GM12878 (cell line): ENCODE measurements at regions not wholly inside any gene's neighbourhood (a gene's known extent, or its start where the extent isn't known, plus 50 kb on each side); places are given as distances from the start of the nearest gene placed in this dataset.

Experiments
- ATAC-seq: fragments of 200-7000 bp; cut with Tn5 transposase; 3 replicates; pipeline ENCODE4 v1.9.1; 2020; ENCODE audit warnings: mild to moderate bottlenecking, moderate library complexity
- BruUV-seq: library from RNA; stranded (reverse); fragments of 400-500 nt; replicated peaks from 2 replicates; lab custom pipeline; 2021; lab: Mats Ljungman, UMichigan
- CTCF ChIA-PET: fragments of 300-600 bp; sonication (Branson Sonifier 250); formaldehyde crosslinking; extraction: SDS; loops from one replicate; lab custom pipeline; 2021; ENCODE audit warnings: inconsistent platforms; lab: Yijun Ruan, JAX
- POLR2A ChIA-PET: fragments of 350-600 bp; formaldehyde crosslinking; extraction: SDS; loops from one replicate; lab custom pipeline; 2021; ENCODE audit warnings: inconsistent platforms; lab: Charles Lee
- RAD21 ChIA-PET: fragments of 300-600 bp; sonication (Branson Sonifier 250); formaldehyde crosslinking; loops from one replicate; lab custom pipeline; 2023; ENCODE audit warnings: antibody characterized with exemption; ENCODE audit not compliant: unreplicated experiment; lab: Charles Lee
- SMC1A ChIA-PET: fragments of 300-600 bp; sonication (Branson Sonifier 250); formaldehyde crosslinking; loops from one replicate; lab custom pipeline; 2023; ENCODE audit not compliant: unreplicated experiment, uncharacterized antibody; lab: Charles Lee
- DNase-seq: peaks from one replicate; pipeline ENCODE4 v3.0.0-alpha.2; 2011; ENCODE audit warnings: low read depth, low spot score
- FAIRE-seq: peaks from 3 replicates; lab custom pipeline; 2011; peaks lifted over from hg19 to GRCh38; lab: Jason Lieb, UNC
- H2AFZ ChIP-seq: 2 replicates; pipeline ENCODE4 v1.6.0; 2011; ENCODE audit warnings: low read depth, low read length, control low read depth; ENCODE audit not compliant: control insufficient read depth
- H3K27ac ChIP-seq: 2 replicates; pipeline ENCODE4 v1.5.1; 2011; ENCODE audit warnings: control low read depth; ENCODE audit not compliant: control insufficient read depth, insufficient read depth
- H3K27me3 ChIP-seq, 2 experiments: replicated peaks in 1 of 2; 2 replicates each; pipeline versions ENCODE4 v1.6.0 to v1.6.1; 2011; ENCODE audit warnings: low read length in 1 of 2; ENCODE audit not compliant: control insufficient read depth in 2 of 2, insufficient read depth in 2 of 2
- H3K36me3 ChIP-seq, 2 experiments: 2 replicates each; pipeline ENCODE4 v1.5.1; 2011; ENCODE audit warnings: low read length in 1 of 2; ENCODE audit not compliant: control insufficient read depth in 2 of 2, insufficient read depth in 2 of 2
- H3K4me1 ChIP-seq: 2 replicates; pipeline ENCODE4 v1.6.1; 2011; ENCODE audit warnings: mild to moderate bottlenecking, low read length, moderate library complexity, mixed read lengths; ENCODE audit not compliant: control insufficient read depth, insufficient read depth
- H3K4me2 ChIP-seq: 2 replicates; pipeline ENCODE4 v1.6.0; 2011; ENCODE audit warnings: control low read depth; ENCODE audit not compliant: control insufficient read depth, insufficient read depth
- H3K4me3 ChIP-seq: fragments of 200-600 bp; sonication (generic); 2 replicates; pipeline ENCODE4 v1.5.1; 2016
- H3K79me2 ChIP-seq: 2 replicates; pipeline ENCODE4 v1.6.0; 2011; ENCODE audit warnings: low read length; ENCODE audit not compliant: control insufficient read depth, insufficient read depth
- H3K9ac ChIP-seq: 2 replicates; pipeline ENCODE4 v1.8.0; 2011; ENCODE audit warnings: low read length, control low read depth, mixed read lengths; ENCODE audit not compliant: control insufficient read depth, insufficient read depth
- H3K9me3 ChIP-seq: replicated peaks from 3 replicates; pipeline ENCODE4 v1.5.1; 2011; ENCODE audit warnings: mild to moderate bottlenecking, low read length; ENCODE audit not compliant: control insufficient read depth, insufficient read depth
- H4K20me1 ChIP-seq: 2 replicates; pipeline ENCODE4 v1.6.0; 2011; ENCODE audit not compliant: control insufficient read depth, insufficient read depth
- ETV6 ChIP-seq, 2 experiments: fragments of 450-650 bp in 1 of 2; IDR thresholded peaks in 1 of 2; conservative IDR thresholded peaks in 1 of 2; 2 replicates each; pipeline ENCODE4 v1.6.1; 2014; ENCODE audit warnings: antibody characterized with exemption in 1 of 2, borderline replicate concordance in 1 of 2, low read depth in 1 of 2, mild to moderate bottlenecking in 1 of 2, moderate library complexity in 1 of 2
- GABPA ChIP-seq: IDR thresholded peaks from 2 replicates; pipeline ENCODE4 v1.6.1; 2014; ENCODE audit warnings: antibody characterized with exemption, low read depth, mild to moderate bottlenecking, inconsistent platforms
- HCFC1 ChIP-seq: fragments of 150-350 bp; IDR thresholded peaks from 2 replicates; pipeline ENCODE4 v1.6.1; 2014; ENCODE audit warnings: low read length
- HDGF ChIP-seq: fragments of 450-650 bp; IDR thresholded peaks from 2 replicates; pipeline ENCODE4 v1.6.1; 2016; ENCODE audit warnings: antibody characterized with exemption
- IKZF2 ChIP-seq, 2 experiments: fragments of 450-650 bp; IDR thresholded peaks; 2 replicates each; pipeline ENCODE4 v1.6.1; 2017; ENCODE audit warnings: mild to moderate bottlenecking in 2 of 2, moderate library complexity in 2 of 2
- MTA3 ChIP-seq: IDR thresholded peaks from 2 replicates; pipeline ENCODE4 v1.6.1; 2012; ENCODE audit warnings: low read length, inconsistent platforms, borderline replicate concordance
- NFYA ChIP-seq: IDR thresholded peaks from 2 replicates; pipeline ENCODE4 v1.6.1; 2011; ENCODE audit warnings: low read depth, mild to moderate bottlenecking, low read length, improper control_type of control experiment, borderline replicate concordance
- NR2C2 ChIP-seq: IDR thresholded peaks from 2 replicates; pipeline ENCODE4 v1.6.1; 2011; ENCODE audit warnings: borderline replicate concordance, low read depth; ENCODE audit not compliant: control insufficient read depth, insufficient read length
- PAX5 ChIP-seq: IDR thresholded peaks from 2 replicates; pipeline ENCODE4 v1.6.1; 2011; ENCODE audit warnings: low read depth, low read length, borderline replicate concordance
- PAX8 ChIP-seq: fragments of 450-650 bp; IDR thresholded peaks from 2 replicates; pipeline ENCODE4 v1.6.1; 2017; ENCODE audit warnings: mild to moderate bottlenecking, moderate library complexity
- POLR2AphosphoS5 ChIP-seq: IDR thresholded peaks from 2 replicates; pipeline ENCODE4 v1.6.1; 2011; ENCODE audit warnings: mild to moderate bottlenecking, low read length, inconsistent platforms
- SIN3A ChIP-seq: IDR thresholded peaks from 2 replicates; pipeline ENCODE4 v1.6.1; 2012; ENCODE audit warnings: low read depth, low read length, improper control_type of control experiment
- SUPT20H ChIP-seq: IDR thresholded peaks from 2 replicates; pipeline ENCODE4 v1.6.1; 2011; ENCODE audit warnings: low read depth, mild to moderate bottlenecking, low read length, moderate library complexity, borderline replicate concordance; ENCODE audit not compliant: control insufficient read depth
- WGBS: methylation state at CpG from one replicate; pipeline ENCODE4 v1.1.6; 2016; ENCODE audit warnings: low lambda C conversion rate; ENCODE audit not compliant: insufficient replicate concordance, insufficient coverage; ENCODE audit errors: missing lambda C conversion rate; 5-methylcytosine and 5-hydroxymethylcytosine counted together
- in situ Hi-C: fragments of 300-500 bp; cut with MboI; formaldehyde crosslinking; loops from 9 replicates; pipeline ENCODE4 v1.14.3; 2018; ENCODE audit warnings: mixed read lengths
- intact Hi-C: fragments of 100-400 bp; cut with micrococcal nuclease; formaldehyde crosslinking; loops from one replicate; pipeline ENCODE4 v1.14.2; 2022; ENCODE audit not compliant: unreplicated experiment
- TF ChIP-seq, protein P1 (sequence below): fragments of 450-650 bp; IDR thresholded peaks from 2 replicates; pipeline ENCODE4 v1.6.1; 2018; ENCODE audit warnings: mild to moderate bottlenecking, low read depth, moderate library complexity; ENCODE audit not compliant: partially characterized antibody
- TF ChIP-seq, protein P2 (sequence below): fragments of 450-650 bp; IDR thresholded peaks from 2 replicates; pipeline ENCODE4 v1.6.1; 2017; ENCODE audit warnings: mild to moderate bottlenecking
- TF ChIP-seq, protein P3 (sequence below): IDR thresholded peaks from 2 replicates; pipeline ENCODE4 v1.6.1; 2011; ENCODE audit warnings: borderline replicate concordance, low read depth, mild to moderate bottlenecking, moderate library complexity, mixed read lengths, low read length; ENCODE audit not compliant: insufficient read depth; ENCODE audit errors: extremely low read length

- no peak for TF ChIP-seq SIN3A
- TF ChIP-seq, protein P1, sequence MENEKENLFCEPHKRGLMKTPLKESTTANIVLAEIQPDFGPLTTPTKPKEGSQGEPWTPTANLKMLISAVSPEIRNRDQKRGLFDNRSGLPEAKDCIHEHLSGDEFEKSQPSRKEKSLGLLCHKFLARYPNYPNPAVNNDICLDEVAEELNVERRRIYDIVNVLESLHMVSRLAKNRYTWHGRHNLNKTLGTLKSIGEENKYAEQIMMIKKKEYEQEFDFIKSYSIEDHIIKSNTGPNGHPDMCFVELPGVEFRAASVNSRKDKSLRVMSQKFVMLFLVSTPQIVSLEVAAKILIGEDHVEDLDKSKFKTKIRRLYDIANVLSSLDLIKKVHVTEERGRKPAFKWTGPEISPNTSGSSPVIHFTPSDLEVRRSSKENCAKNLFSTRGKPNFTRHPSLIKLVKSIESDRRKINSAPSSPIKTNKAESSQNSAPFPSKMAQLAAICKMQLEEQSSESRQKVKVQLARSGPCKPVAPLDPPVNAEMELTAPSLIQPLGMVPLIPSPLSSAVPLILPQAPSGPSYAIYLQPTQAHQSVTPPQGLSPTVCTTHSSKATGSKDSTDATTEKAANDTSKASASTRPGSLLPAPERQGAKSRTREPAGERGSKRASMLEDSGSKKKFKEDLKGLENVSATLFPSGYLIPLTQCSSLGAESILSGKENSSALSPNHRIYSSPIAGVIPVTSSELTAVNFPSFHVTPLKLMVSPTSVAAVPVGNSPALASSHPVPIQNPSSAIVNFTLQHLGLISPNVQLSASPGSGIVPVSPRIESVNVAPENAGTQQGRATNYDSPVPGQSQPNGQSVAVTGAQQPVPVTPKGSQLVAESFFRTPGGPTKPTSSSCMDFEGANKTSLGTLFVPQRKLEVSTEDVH = no peak
- TF ChIP-seq HCFC1 = no peak
- TF ChIP-seq ETV6 (conservative IDR thresholded peaks at IDR 0.05 in 1 of 2, IDR thresholded peaks at IDR 0.05 in 1 of 2; ENCODE audit: borderline replicate concordance in 1 of 2, low read depth in 1 of 2) = no peak
- TF ChIP-seq IKZF2 (IDR thresholded peaks at IDR 0.05) = no peak
Observed at GRCh38 chr6:22809370-22809769, 240.0 kb downstream of the HDGFL1 start (continued).

GRCh38 chr6:22819209-22819608 lies 249.8 kb downstream of the HDGFL1 start:
- Histone ChIP-seq H2AFZ (no peak overlapping the region), H3K4me3 (no peak overlapping the region), H3K9ac (no peak overlapping the region), H3K79me2 (no peaks in the 10 kb centered on the region), H3K36me3 (no peaks in the 10 kb centered on the region), H3K4me2 (no peak overlapping the region), H3K9me3 (no peaks in the 10 kb centered on the region), H4K20me1 (no peaks in the 10 kb centered on the region), H3K27me3 (no peaks in the 10 kb centered on the region), H3K4me1 (no peaks in the 10 kb centered on the region), H3K27ac (no peak overlapping the region)
- ChIA-PET SMC1A (interaction anchor here (1.2 kb wide), 1 partner anchor 8 kb away, joined by 3 read pairs; no protein-coding TSS in a partner anchor), CTCF (no interaction called here), POLR2A (no interaction called here), RAD21 (no interaction called here)
- ATAC-seq = no peak
- intact Hi-C loops (no loop called here), in situ Hi-C loops (no loop called here)
- BruUV-seq = no TSS peak
- whole genome bisulfite sequencing = 64% methylated on average over 1 of the region's 1 CpG
- TF ChIP-seq SUPT20H = no peak
- TF ChIP-seq MTA3 = no peak
- no peak for TF ChIP-seq NFYA
- TF ChIP-seq, protein P2, sequence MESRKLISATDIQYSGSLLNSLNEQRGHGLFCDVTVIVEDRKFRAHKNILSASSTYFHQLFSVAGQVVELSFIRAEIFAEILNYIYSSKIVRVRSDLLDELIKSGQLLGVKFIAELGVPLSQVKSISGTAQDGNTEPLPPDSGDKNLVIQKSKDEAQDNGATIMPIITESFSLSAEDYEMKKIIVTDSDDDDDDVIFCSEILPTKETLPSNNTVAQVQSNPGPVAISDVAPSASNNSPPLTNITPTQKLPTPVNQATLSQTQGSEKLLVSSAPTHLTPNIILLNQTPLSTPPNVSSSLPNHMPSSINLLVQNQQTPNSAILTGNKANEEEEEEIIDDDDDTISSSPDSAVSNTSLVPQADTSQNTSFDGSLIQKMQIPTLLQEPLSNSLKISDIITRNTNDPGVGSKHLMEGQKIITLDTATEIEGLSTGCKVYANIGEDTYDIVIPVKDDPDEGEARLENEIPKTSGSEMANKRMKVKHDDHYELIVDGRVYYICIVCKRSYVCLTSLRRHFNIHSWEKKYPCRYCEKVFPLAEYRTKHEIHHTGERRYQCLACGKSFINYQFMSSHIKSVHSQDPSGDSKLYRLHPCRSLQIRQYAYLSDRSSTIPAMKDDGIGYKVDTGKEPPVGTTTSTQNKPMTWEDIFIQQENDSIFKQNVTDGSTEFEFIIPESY = no peak
- TF ChIP-seq, protein P3, sequence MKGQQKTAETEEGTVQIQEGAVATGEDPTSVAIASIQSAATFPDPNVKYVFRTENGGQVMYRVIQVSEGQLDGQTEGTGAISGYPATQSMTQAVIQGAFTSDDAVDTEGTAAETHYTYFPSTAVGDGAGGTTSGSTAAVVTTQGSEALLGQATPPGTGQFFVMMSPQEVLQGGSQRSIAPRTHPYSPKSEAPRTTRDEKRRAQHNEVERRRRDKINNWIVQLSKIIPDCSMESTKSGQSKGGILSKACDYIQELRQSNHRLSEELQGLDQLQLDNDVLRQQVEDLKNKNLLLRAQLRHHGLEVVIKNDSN = no peak
- TF ChIP-seq PAX5 = no peak
- TF ChIP-seq HDGF = no peak
- no peak for TF ChIP-seq NR2C2
- TF ChIP-seq GABPA = no peak
- no peak for TF ChIP-seq POLR2AphosphoS5
- TF ChIP-seq PAX8 = no peak
- DNase-seq = no peak
- no peak for FAIRE-seq
